ENCODE measurements at regions not wholly inside any gene's neighbourhood (a gene's known extent, or its start where the extent isn't known, plus 50 kb on each side); places are given as distances from the start of the nearest gene placed in this dataset.

GRCh38 chr10:10318856-10319255 lies 698.8 kb upstream of the CELF2 start:
- intact Hi-C loops (cut with micrococcal nuclease; ENCODE audit: unreplicated experiment) = no loop called here
- TF ChIP-seq, protein P1, sequence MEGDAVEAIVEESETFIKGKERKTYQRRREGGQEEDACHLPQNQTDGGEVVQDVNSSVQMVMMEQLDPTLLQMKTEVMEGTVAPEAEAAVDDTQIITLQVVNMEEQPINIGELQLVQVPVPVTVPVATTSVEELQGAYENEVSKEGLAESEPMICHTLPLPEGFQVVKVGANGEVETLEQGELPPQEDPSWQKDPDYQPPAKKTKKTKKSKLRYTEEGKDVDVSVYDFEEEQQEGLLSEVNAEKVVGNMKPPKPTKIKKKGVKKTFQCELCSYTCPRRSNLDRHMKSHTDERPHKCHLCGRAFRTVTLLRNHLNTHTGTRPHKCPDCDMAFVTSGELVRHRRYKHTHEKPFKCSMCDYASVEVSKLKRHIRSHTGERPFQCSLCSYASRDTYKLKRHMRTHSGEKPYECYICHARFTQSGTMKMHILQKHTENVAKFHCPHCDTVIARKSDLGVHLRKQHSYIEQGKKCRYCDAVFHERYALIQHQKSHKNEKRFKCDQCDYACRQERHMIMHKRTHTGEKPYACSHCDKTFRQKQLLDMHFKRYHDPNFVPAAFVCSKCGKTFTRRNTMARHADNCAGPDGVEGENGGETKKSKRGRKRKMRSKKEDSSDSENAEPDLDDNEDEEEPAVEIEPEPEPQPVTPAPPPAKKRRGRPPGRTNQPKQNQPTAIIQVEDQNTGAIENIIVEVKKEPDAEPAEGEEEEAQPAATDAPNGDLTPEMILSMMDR (conservative IDR thresholded peaks at IDR 0.05) = no peak
- TF ChIP-seq EZH2 (IDR thresholded peaks at IDR 0.05; ENCODE audit: low read depth) = no peak
- H3K4me3 ChIP-seq = no peak overlapping the region
- no peaks in the 10 kb centered on the region for H3K36me3 ChIP-seq (ENCODE audit: low read depth)
- H3F3A ChIP-seq (ENCODE audit: insufficient read depth, low read depth) = no peaks in the 10 kb centered on the region
- no peak overlapping the region for H2AFZ ChIP-seq
- no peaks in the 10 kb centered on the region for H3K9me2 ChIP-seq (ENCODE audit: insufficient read depth)
- ChIA-PET POLR2A (ENCODE audit: unreplicated experiment) (no interaction called here), CTCF (no interaction called here)
- no peaks in the 10 kb centered on the region for H3K9me3 ChIP-seq (ENCODE audit: insufficient read depth, low read depth)
- no TSS peak for BruUV-seq (replicated peaks)
- H3K27ac ChIP-seq = no peak overlapping the region
- no peak overlapping the region for H3K4me2 ChIP-seq
- H4K20me1 ChIP-seq (ENCODE audit: insufficient read depth) = no peaks in the 10 kb centered on the region
- no peaks in the 10 kb centered on the region for H3K4me1 ChIP-seq (replicated peaks; ENCODE audit: insufficient read depth)
- no peak for DNase-seq
- no peaks in the 10 kb centered on the region for H3K79me2 ChIP-seq (ENCODE audit: low read depth)
- H3K27me3 ChIP-seq (ENCODE audit: insufficient read depth, low read depth) = no peaks in the 10 kb centered on the region

DNA sequence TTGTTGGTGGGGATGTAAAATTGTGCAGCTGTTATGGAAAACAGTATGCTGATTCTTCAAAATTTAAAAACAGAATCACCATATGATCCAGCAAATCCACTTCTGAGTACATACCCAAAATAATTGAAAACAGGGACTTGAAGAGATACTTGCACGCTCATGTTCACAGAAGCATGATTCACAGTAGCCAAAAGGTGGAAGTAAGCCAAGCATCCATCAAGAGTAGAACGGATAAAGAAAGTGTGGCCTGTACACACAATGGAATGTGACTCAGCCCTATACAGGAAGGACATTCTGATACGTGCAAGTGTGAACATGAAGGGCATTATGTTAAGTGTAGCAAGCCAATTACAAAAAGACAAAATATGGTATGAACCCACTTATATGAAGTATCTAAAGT lies 696.7 kb upstream of the CELF2 start:
- Histone ChIP-seq H3K4me1 (replicated peaks; ENCODE audit: insufficient read depth) (no peaks in the 10 kb centered on the region), H3K9me2 (ENCODE audit: insufficient read depth) (no peaks in the 10 kb centered on the region), H3F3A (ENCODE audit: insufficient read depth, low read depth) (no peaks in the 10 kb centered on the region), H3K27ac (no peak overlapping the region), H3K4me3 (no peak overlapping the region), H3K79me2 (ENCODE audit: low read depth) (no peaks in the 10 kb centered on the region), H2AFZ (no peak overlapping the region), H3K27me3 (ENCODE audit: insufficient read depth, low read depth) (no peaks in the 10 kb centered on the region), H3K9me3 (ENCODE audit: insufficient read depth, low read depth) (no peaks in the 10 kb centered on the region), H3K4me2 (no peak overlapping the region), H4K20me1 (ENCODE audit: insufficient read depth) (no peaks in the 10 kb centered on the region), H3K36me3 (ENCODE audit: low read depth) (no peaks in the 10 kb centered on the region)
- no peak for DNase-seq
- CTCF ChIA-PET = no interaction called here
- TF ChIP-seq, protein P1 (conservative IDR thresholded peaks at IDR 0.05) = no peak
- TF ChIP-seq EZH2 (IDR thresholded peaks at IDR 0.05; ENCODE audit: low read depth) = no peak
- BruUV-seq (replicated peaks) = no TSS peak
- intact Hi-C loops (cut with micrococcal nuclease; ENCODE audit: unreplicated experiment) = no loop called here
- POLR2A ChIA-PET (ENCODE audit: unreplicated experiment) = no interaction called here

DNA sequence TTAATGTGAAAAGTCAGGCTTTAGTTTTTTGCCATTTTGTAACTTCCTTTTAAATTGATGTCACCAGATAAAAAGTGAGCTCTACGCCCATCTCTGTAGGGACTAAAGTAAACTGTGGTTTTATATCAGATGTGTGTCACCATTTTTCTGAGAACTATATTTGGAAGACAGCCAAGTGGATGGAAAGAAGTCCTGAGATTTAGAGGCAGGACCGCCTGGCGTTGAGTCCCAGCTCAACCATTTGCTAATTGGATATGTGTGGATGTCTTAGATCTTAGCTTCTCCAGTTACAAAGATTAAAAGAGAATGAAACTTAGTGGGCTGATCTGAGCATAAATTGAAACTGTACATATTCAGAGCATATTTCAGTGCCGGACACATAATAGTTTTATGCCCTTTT lies 691.6 kb upstream of the CELF2 start:
- DNase-seq = no peak
- no peaks in the 10 kb centered on the region for H3F3A ChIP-seq (ENCODE audit: insufficient read depth, low read depth)
- no peak overlapping the region for H3K4me3 ChIP-seq
- no peaks in the 10 kb centered on the region for H3K79me2 ChIP-seq (ENCODE audit: low read depth)
- no peaks in the 10 kb centered on the region for H3K27me3 ChIP-seq (ENCODE audit: insufficient read depth, low read depth)
- BruUV-seq (replicated peaks) = no TSS peak
- H3K27ac ChIP-seq = no peak overlapping the region
- no peaks in the 10 kb centered on the region for H4K20me1 ChIP-seq (ENCODE audit: insufficient read depth)
- ChIA-PET CTCF (no interaction called here), POLR2A (ENCODE audit: unreplicated experiment) (no interaction called here)
- H2AFZ ChIP-seq = no peak overlapping the region
- TF ChIP-seq, protein P1 (conservative IDR thresholded peaks at IDR 0.05) = no peak
- no peak for TF ChIP-seq EZH2 (IDR thresholded peaks at IDR 0.05; ENCODE audit: low read depth)
- no peaks in the 10 kb centered on the region for H3K4me1 ChIP-seq (replicated peaks; ENCODE audit: insufficient read depth)
- no peaks in the 10 kb centered on the region for H3K9me2 ChIP-seq (ENCODE audit: insufficient read depth)
- no peaks in the 10 kb centered on the region for H3K9me3 ChIP-seq (ENCODE audit: insufficient read depth, low read depth)
- no peak overlapping the region for H3K4me2 ChIP-seq
- no peaks in the 10 kb centered on the region for H3K36me3 ChIP-seq (ENCODE audit: low read depth)
- intact Hi-C loops (cut with micrococcal nuclease; ENCODE audit: unreplicated experiment) = no loop called here
